Cardiac muscle cell (in vitro differentiated cells and primary cell): ENCODE measurements at regions not wholly inside any gene's neighbourhood (a gene's known extent, or its start where the extent isn't known, plus 50 kb on each side); places are given as distances from the start of the nearest gene placed in this dataset.
A peak's percentile ranks its signal among the peaks of the same experiment; 100 is the strongest.

ENCODE experiments used
- DNase-seq, 2 donors: peaks; one replicate each; pipeline versions ENCODE4 v3.0.0 to v3.0.0-alpha.2; 2010 to 2017; ENCODE audit warnings: low read depth in 1 of 2, low spot score in 1 of 2
- H3K27ac ChIP-seq: fragments of 200-600 bp; sonication (generic); 2 replicates; pipeline ENCODE4 v1.5.1; 2016
- H3K27me3 ChIP-seq: fragments of 200-600 bp; sonication (generic); 2 replicates; pipeline ENCODE4 v1.6.0; 2016; ENCODE audit warnings: control low read depth
- H3K36me3 ChIP-seq: fragments of 200-600 bp; sonication (generic); 2 replicates; pipeline ENCODE4 v1.5.1; 2016; ENCODE audit warnings: control low read depth
- H3K4me1 ChIP-seq: fragments of 200-600 bp; sonication (generic); 2 replicates; pipeline ENCODE4 v1.8.1; 2017; ENCODE audit warnings: low read depth, mild to moderate bottlenecking, mixed run types
- H3K4me3 ChIP-seq: fragments of 200-600 bp; sonication (generic); 2 replicates; pipeline ENCODE4 v1.5.1; 2016; ENCODE audit warnings: mild to moderate bottlenecking
- H3K9me3 ChIP-seq: fragments of 200-600 bp; sonication (generic); 2 replicates; pipeline ENCODE4 v1.5.1; 2017; ENCODE audit warnings: low read depth, mild to moderate bottlenecking, control low read depth
- CTCF ChIP-seq: IDR thresholded peaks from 2 replicates; pipeline ENCODE4 v1.5.1; 2012; ENCODE audit warnings: low read depth, mild to moderate bottlenecking, low read length

DNA sequence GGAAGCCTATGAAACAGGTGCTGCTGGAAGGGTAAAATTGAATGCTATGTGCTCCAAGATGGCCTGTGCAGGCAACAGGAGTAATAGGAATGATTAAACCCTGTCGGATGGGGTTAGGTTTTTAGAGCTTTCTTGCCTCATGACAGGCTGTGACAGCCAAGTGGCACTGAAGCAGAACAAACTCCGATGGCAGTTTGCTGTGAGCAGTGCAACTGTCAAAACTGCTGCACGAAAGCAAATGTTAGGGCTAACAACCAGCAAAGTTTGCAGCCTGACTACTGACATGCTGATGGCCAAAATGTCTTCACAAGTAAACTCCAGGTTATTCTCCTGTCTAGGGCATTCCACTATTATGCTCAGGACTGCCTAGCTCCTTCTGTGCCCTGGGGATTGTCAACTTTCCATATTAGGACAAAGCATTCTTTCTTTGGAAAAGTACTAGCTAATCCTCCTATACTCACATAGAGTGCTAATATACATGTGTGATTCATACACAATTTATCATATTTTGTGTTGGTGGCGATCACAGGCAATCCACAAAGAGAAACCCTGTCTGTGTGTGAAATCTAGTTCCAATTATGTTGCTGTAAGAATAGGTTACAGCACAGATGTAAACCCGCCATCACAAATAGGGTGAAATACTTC lies 486.6 kb upstream of the TENM3 start:
- H3K4me3 ChIP-seq: no peak overlapping the region
- no peaks in the 10 kb centered on the region for H3K36me3 ChIP-seq
- peaks cover 15% of the 10 kb centered on the region for H3K4me1 ChIP-seq
- peak in 1 of 2 donors; percentile 23 for DNase-seq
- no peaks in the 10 kb centered on the region for H3K9me3 ChIP-seq
- H3K27me3 ChIP-seq: no peaks in the 10 kb centered on the region
- no peak overlapping the region for H3K27ac ChIP-seq
- no peak for TF ChIP-seq CTCF

- H3K36me3 ChIP-seq: no peaks in the 10 kb centered on the region
- DNase-seq: no peak
- H3K4me3 ChIP-seq: no peak overlapping the region
- no peak overlapping the region for H3K27ac ChIP-seq
- H3K27me3 ChIP-seq: no peaks in the 10 kb centered on the region
- no peak for TF ChIP-seq CTCF
- peaks cover 15% of the 10 kb centered on the region for H3K4me1 ChIP-seq
- H3K9me3 ChIP-seq: no peaks in the 10 kb centered on the region
Measured at GRCh38 chr4:181757098-181757497, 486.1 kb upstream of the TENM3 start.

GRCh38 chr4:181757910-181758660 lies 485.1 kb upstream of the TENM3 start:
- Histone ChIP-seq H3K27me3 (no peaks in the 10 kb centered on the region), H3K9me3 (no peaks in the 10 kb centered on the region), H3K36me3 (no peaks in the 10 kb centered on the region), H3K4me1 (peaks cover 15% of the 10 kb centered on the region), H3K4me3 (no peak overlapping the region), H3K27ac (no peak overlapping the region)
- DNase-seq: no peak
- no peak for TF ChIP-seq CTCF

DNA sequence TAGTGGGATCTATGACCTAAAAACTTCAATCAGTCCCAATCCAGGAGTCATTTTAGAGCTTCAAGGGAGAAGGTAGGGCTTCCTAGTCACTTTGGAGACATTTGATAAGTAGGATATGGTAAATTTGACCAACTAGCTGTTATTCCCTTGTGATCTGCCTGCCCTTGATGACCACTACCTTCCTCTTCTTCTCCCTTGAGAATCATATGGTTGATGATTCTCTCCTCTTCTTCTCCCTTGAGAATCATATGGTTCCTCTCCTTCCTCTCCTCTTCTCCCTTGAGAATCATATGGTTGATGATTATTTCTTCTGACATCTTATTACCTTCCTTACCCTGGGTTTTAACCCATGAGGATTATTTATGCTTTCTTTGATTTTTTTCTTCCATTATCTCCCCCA lies 482.6 kb upstream of the TENM3 start:
- H3K36me3 ChIP-seq: no peaks in the 10 kb centered on the region
- DNase-seq: no peak
- no peak for TF ChIP-seq CTCF
- peaks cover 14% of the 10 kb centered on the region for H3K4me1 ChIP-seq
- H3K27ac ChIP-seq: no peak overlapping the region
- H3K27me3 ChIP-seq: no peaks in the 10 kb centered on the region
- no peak overlapping the region for H3K4me3 ChIP-seq
- no peaks in the 10 kb centered on the region for H3K9me3 ChIP-seq

DNA sequence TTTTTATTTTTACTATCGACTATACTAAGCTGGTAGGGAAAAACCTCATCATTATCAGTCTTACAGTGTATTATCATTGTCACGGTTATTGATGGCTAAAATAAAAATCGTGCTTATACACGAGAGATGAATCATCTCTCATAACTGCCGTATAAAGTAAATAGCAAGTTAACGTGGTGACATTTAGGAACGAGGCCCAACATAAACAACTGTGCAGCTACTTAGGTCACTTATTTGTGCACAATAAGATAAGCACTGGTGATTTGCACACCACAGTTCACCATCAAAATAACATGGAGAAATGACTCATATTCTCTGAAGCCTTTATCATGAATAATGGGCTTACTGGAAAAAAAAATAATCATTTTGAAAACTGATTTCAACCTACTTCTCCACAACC lies 482.0 kb upstream of the TENM3 start:
- Histone ChIP-seq H3K4me1 (peaks cover 8% of the 10 kb centered on the region), H3K27ac (no peak overlapping the region), H3K36me3 (no peaks in the 10 kb centered on the region), H3K9me3 (no peaks in the 10 kb centered on the region), H3K27me3 (no peaks in the 10 kb centered on the region), H3K4me3 (no peak overlapping the region)
- TF ChIP-seq CTCF: no peak
- peak in 1 of 2 donors; percentile 35 for DNase-seq
